Stimulated activated naive CD8-positive, alpha-beta T cell treated with anti-CD3 and anti-CD28 coated beads, Interleukin-15, Interleukin-2, amounts not matched to agents 100 U/mL and 50 U/mL, for 24 hours (primary cell): ENCODE measurements at regions not wholly inside any gene's neighbourhood (a gene's known extent, or its start where the extent isn't known, plus 50 kb on each side); places are given as distances from the start of the nearest gene placed in this dataset.
"Not testable (repeated sequence)": the region's sequence is repeated elsewhere in the genome, so short reads cannot be mapped to it uniquely, and the experiment has no call there.

Experiments
- ATAC-seq: fragments of 150-1000 bp; cut with Tn5 transposase; one replicate; pipeline ENCODE4 v1.10.0; 2021
- DNase-seq: peaks from one replicate; pipeline ENCODE4 v3.0.0; 2021

- ATAC-seq, DNase-seq: not testable (repeated sequence)
Observed at GRCh38 chrX:67213686-67214085, 330.1 kb upstream of the AR start.

GRCh38 chrX:67207912-67208311 is 335.9 kb upstream of the AR start:
- ATAC-seq: no peak
- no peak for DNase-seq

- DNase-seq (no peak), ATAC-seq (no peak)
Observed at GRCh38 chrX:67159437-67159836, 384.4 kb upstream of the AR start.

- no peak for ATAC-seq
- no peak for DNase-seq
Observed at GRCh38 chrX:67114635-67115034, 429.2 kb upstream of the AR start.

- no peak for ATAC-seq
- DNase-seq: no peak
Observed at GRCh38 chrX:67105758-67106116, 438.1 kb upstream of the AR start.

GRCh38 chrX:67104982-67105757 is 438.7 kb upstream of the AR start:
- ATAC-seq (no peak), DNase-seq (no peak)

- DNase-seq (no peak), ATAC-seq (no peak)
Observed at GRCh38 chrX:67100031-67100884, 443.6 kb upstream of the AR start.

GRCh38 chrX:67094061-67094460 is 449.8 kb upstream of the AR start:
- ATAC-seq (no peak), DNase-seq (no peak)

- ATAC-seq (no peak), DNase-seq (no peak)
Observed at GRCh38 chrX:67050760-67051159, 411.9 kb upstream of the EDA2R start.

GRCh38 chrX:67044866-67045265 is 406.0 kb upstream of the EDA2R start:
- ATAC-seq (no peak), DNase-seq (no peak)

GRCh38 chrX:67044029-67044653 is 405.3 kb upstream of the EDA2R start:
- no peak for DNase-seq
- no peak for ATAC-seq

- ATAC-seq (no peak), DNase-seq (no peak)
Observed at GRCh38 chrX:67004451-67004850, 365.6 kb upstream of the EDA2R start.

GRCh38 chrX:66994729-66995128 is 355.9 kb upstream of the EDA2R start:
- ATAC-seq (no peak), DNase-seq (no peak)

- DNase-seq, ATAC-seq: not testable (repeated sequence)
Observed at GRCh38 chrX:66992077-66992476, 353.2 kb upstream of the EDA2R start.

GRCh38 chrX:66988331-66988730 is 349.5 kb upstream of the EDA2R start:
- ATAC-seq (no peak), DNase-seq (no peak)

- ATAC-seq: no peak
- DNase-seq: no peak
Observed at GRCh38 chrX:66961665-66962064, 322.8 kb upstream of the EDA2R start.

- no peak for DNase-seq
- ATAC-seq: no peak
Observed at GRCh38 chrX:66931713-66932112, 292.8 kb upstream of the EDA2R start.

GRCh38 chrX:66930516-66930915 is 291.6 kb upstream of the EDA2R start:
- DNase-seq, ATAC-seq: not testable (repeated sequence)

GRCh38 chrX:66920296-66920695 is 281.4 kb upstream of the EDA2R start:
- ATAC-seq (no peak), DNase-seq (no peak)

- DNase-seq (no peak), ATAC-seq (no peak)
Observed at GRCh38 chrX:66919280-66919832, 280.5 kb upstream of the EDA2R start.

GRCh38 chrX:66918511-66918910 is 279.6 kb upstream of the EDA2R start:
- ATAC-seq: no peak
- no peak for DNase-seq

GRCh38 chrX:66915893-66916292 is 277.0 kb upstream of the EDA2R start:
- DNase-seq (no peak), ATAC-seq (no peak)

GRCh38 chrX:66914080-66914479 is 275.2 kb upstream of the EDA2R start:
- no peak for ATAC-seq
- DNase-seq: no peak
